GM12873 (cell line): ENCODE measurements at regions not wholly inside any gene's neighbourhood (a gene's known extent, or its start where the extent isn't known, plus 50 kb on each side); places are given as distances from the start of the nearest gene placed in this dataset.

Experiments used
- CTCF ChIP-seq: IDR thresholded peaks from 2 replicates; pipeline ENCODE4 v1.5.1; 2012; ENCODE audit warnings: low read depth, mild to moderate bottlenecking, moderate library complexity, low read length, control low read depth; ENCODE audit not compliant: insufficient read depth; ENCODE audit errors: missing control alignments

GRCh38 chr2:144015655-144016245, 504.2 kb downstream of the ZEB2 start:
- no peak for TF ChIP-seq CTCF

GRCh38 chr2:144015036-144015435, 504.9 kb downstream of the ZEB2 start:
- TF ChIP-seq CTCF, result no peak

GRCh38 chr2:144014103-144014502, 505.8 kb downstream of the ZEB2 start:
- no peak for TF ChIP-seq CTCF

GRCh38 chr2:144012304-144012703, 507.6 kb downstream of the ZEB2 start:
- TF ChIP-seq CTCF, result no peak

GRCh38 chr2:144011553-144011952, 508.4 kb downstream of the ZEB2 start:
- no peak for TF ChIP-seq CTCF

GRCh38 chr2:144011098-144011497, 508.8 kb downstream of the ZEB2 start:
- TF ChIP-seq CTCF, result no peak

GRCh38 chr2:144010096-144010836, 509.7 kb downstream of the ZEB2 start:
- TF ChIP-seq CTCF, result no peak
